Fibroblast of mammary gland (primary cell): ENCODE measurements at regions not wholly inside any gene's neighbourhood (a gene's known extent, or its start where the extent isn't known, plus 50 kb on each side); places are given as distances from the start of the nearest gene placed in this dataset.

Experiments used
- DNase-seq: peaks from one replicate; pipeline ENCODE4 v3.0.0-alpha.2; 2010; ENCODE audit warnings: low read depth
- H3K4me3 ChIP-seq: 2 replicates; pipeline ENCODE4 v1.5.1; 2011; ENCODE audit warnings: low read depth, mild to moderate bottlenecking, low read length, moderate library complexity; ENCODE audit not compliant: control insufficient read depth
- TF ChIP-seq, protein P1 (sequence below): conservative IDR thresholded peaks from 2 replicates; pipeline ENCODE4 v1.5.1; 2011; ENCODE audit warnings: low read depth, low read length, inconsistent platforms; ENCODE audit not compliant: control insufficient read depth, insufficient read depth

GRCh38 chr11:38252620-38253019 lies 1654.6 kb upstream of the RAG2 start:
- DNase-seq: no peak
- no peak overlapping the region for H3K4me3 ChIP-seq
- TF ChIP-seq, protein P1, sequence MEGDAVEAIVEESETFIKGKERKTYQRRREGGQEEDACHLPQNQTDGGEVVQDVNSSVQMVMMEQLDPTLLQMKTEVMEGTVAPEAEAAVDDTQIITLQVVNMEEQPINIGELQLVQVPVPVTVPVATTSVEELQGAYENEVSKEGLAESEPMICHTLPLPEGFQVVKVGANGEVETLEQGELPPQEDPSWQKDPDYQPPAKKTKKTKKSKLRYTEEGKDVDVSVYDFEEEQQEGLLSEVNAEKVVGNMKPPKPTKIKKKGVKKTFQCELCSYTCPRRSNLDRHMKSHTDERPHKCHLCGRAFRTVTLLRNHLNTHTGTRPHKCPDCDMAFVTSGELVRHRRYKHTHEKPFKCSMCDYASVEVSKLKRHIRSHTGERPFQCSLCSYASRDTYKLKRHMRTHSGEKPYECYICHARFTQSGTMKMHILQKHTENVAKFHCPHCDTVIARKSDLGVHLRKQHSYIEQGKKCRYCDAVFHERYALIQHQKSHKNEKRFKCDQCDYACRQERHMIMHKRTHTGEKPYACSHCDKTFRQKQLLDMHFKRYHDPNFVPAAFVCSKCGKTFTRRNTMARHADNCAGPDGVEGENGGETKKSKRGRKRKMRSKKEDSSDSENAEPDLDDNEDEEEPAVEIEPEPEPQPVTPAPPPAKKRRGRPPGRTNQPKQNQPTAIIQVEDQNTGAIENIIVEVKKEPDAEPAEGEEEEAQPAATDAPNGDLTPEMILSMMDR: no peak

DNA sequence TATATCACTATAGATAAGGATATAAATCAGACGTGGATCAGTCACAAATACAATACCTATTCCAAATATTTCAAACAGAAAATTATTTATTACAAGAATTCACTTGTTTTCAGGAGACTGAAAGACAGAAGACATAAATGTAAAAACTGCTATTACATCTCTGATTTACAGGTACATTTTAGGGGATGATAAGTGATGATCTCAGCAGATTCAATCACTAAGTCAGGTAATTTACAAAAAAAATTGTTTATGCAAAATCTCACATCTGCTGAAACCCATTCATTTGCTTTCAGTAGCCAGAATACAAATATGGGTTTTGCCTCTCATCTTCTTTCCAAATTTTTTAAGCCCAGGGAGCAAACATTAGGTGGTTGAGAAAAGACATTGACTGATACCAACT lies 1648.4 kb upstream of the RAG2 start:
- H3K4me3 ChIP-seq: no peak overlapping the region
- DNase-seq: no peak
- TF ChIP-seq, protein P1: no peak

GRCh38 chr11:38226684-38227083 lies 1628.6 kb upstream of the RAG2 start:
- no peak for DNase-seq
- TF ChIP-seq, protein P1: no peak
- H3K4me3 ChIP-seq: no peak overlapping the region

- H3K4me3 ChIP-seq: no peak overlapping the region
- TF ChIP-seq, protein P1: no peak
- DNase-seq: no peak
Measured at GRCh38 chr11:38221295-38221694, 1623.3 kb upstream of the RAG2 start.

DNA sequence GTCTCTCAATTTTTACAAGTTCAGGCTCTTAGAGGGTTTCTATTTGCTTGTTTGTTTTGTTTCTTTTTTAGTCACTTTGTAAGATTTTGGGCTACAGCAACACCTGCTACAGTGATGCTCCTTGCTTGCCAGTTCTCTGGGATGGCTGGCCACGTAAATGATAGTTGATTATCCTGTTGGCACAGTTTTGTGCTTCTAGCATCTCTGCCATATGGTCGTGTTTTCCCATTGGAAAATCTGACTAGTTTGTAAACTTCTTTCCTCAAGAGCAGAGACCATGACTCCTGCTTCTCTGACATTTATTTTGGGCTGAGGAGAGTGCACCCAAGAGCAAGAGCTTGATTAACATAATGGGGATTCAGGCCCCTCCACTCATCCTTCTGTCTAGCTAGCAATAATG lies 1621.6 kb upstream of the RAG2 start:
- DNase-seq: no peak
- TF ChIP-seq, protein P1: no peak

DNA sequence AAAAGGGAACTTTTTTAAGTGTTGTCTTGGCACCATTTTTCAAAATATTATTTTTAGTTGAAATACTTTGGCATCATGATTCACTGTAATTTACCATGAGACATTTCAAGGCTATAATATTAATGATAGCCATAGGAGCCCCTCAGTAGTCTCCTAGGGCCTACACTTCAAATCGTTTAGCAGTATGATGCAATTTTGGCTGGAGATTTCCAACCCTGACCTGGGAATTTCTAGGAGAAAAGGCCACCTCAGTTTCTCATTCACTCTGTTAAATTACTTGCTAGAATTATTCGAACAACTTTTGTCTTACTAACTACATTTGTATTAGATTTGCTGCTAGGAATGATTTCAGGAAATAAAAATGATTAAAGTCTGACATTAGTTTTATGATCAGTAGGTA lies 1610.9 kb upstream of the RAG2 start:
- TF ChIP-seq, protein P1: no peak
- H3K4me3 ChIP-seq: no peak overlapping the region
- no peak for DNase-seq

More for the DNA sequence above, 1621.6 kb upstream of the RAG2 start:
- H3K4me3 ChIP-seq: no peak overlapping the region

DNA sequence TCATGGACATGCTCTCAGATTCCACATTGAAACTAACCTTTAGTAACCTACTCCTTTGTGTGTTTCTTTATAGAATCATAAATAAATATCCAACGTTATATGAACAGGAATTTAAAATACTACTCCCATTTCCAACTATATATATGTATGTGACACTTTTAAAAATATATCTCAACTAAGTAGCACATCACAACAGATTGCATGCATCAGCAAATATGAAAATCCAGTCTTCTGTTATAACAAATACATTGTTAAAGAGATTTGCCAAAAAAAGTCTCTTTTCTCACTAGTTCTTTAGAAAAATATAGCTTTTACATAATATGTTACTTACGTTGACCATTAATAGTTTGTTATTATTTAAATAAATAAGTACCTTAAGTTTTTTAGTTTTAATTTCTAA lies 1608.6 kb upstream of the RAG2 start:
- no peak overlapping the region for H3K4me3 ChIP-seq
- DNase-seq: no peak
- TF ChIP-seq, protein P1: no peak
